Vagina (tissue), 2 donors: ENCODE measurements at regions not wholly inside any gene's neighbourhood (a gene's known extent, or its start where the extent isn't known, plus 50 kb on each side); places are given as distances from the start of the nearest gene placed in this dataset.

Source experiments
- CTCF ChIP-seq, 3 experiments: fragments of 450-650 bp in 2 of 3; fragments of 200-600 bp in 1 of 3; sonication (generic) in 1 of 3; IDR thresholded peaks; one replicate each; pipeline ENCODE4 v1.5.1; 2017 to 2019; ENCODE audit warnings: antibody characterized with exemption in 3 of 3, mild to moderate bottlenecking in 2 of 3, moderate library complexity in 2 of 3
- POLR2A ChIP-seq, 2 donors: fragments of 450-650 bp; IDR thresholded peaks; one replicate each; pipeline ENCODE4 v1.6.1; 2017; ENCODE audit warnings: antibody characterized with exemption in 2 of 2, mild to moderate bottlenecking in 2 of 2, moderate library complexity in 2 of 2
- POLR2AphosphoS5 ChIP-seq, 2 donors: sonication (generic); formaldehyde crosslinking; IDR thresholded peaks; one replicate each; pipeline ENCODE4 v1.9.0; 2017; ENCODE audit warnings: antibody characterized with exemption in 2 of 2, mild to moderate bottlenecking in 2 of 2, low read depth in 1 of 2; ENCODE audit not compliant: insufficient read depth in 1 of 2

- TF ChIP-seq CTCF (IDR thresholded peaks at IDR 0.05) (no peak), POLR2A (IDR thresholded peaks at IDR 0.05) (no peak), POLR2AphosphoS5 (IDR thresholded peaks at IDR 0.05; ENCODE audit: insufficient read depth in 1 of 2, low read depth in 1 of 2) (no peak)
Observed at GRCh38 chr2:192245329-192245728, 50.6 kb upstream of the TMEFF2 start.
